SK-N-SH treated with all-trans-retinoic acid at 6 μM for 48 hours (cell line): ENCODE measurements at regions not wholly inside any gene's neighbourhood (a gene's known extent, or its start where the extent isn't known, plus 50 kb on each side); places are given as distances from the start of the nearest gene placed in this dataset.

ENCODE experiments used
- ATAC-seq: fragments of 200-7000 bp; cut with Tn5 transposase; 3 replicates; pipeline ENCODE4 v1.9.1; 2020; ENCODE audit warnings: mild to moderate bottlenecking, moderate library complexity
- ARNTL ChIP-seq: fragments of 450-650 bp; formaldehyde crosslinking; IDR thresholded peaks from 2 replicates; pipeline ENCODE4 v1.5.0; 2020; ENCODE audit warnings: low read depth, mild to moderate bottlenecking, moderate library complexity, borderline replicate concordance
- BACH2 ChIP-seq: fragments of 250-450 bp; sonication (Bioruptor Pico); IDR thresholded peaks from 2 replicates; pipeline ENCODE4 v1.9.0; 2021; ENCODE audit warnings: mild to moderate bottlenecking, borderline replicate concordance
- ESRRG ChIP-seq: fragments of 250-450 bp; sonication (Bioruptor Pico); IDR thresholded peaks from 2 replicates; pipeline ENCODE4 v1.6.1; 2021; ENCODE audit warnings: mild to moderate bottlenecking
- GLIS3 ChIP-seq: fragments of 250-450 bp; sonication (Bioruptor Pico); IDR thresholded peaks from 2 replicates; pipeline ENCODE4 v1.5.0; 2020; ENCODE audit warnings: mild to moderate bottlenecking, moderate library complexity
- ISL1 ChIP-seq: fragments of 250-450 bp; sonication (Bioruptor Pico); IDR thresholded peaks from 2 replicates; pipeline ENCODE4 v2.1.2; 2022; ENCODE audit warnings: mild to moderate bottlenecking, moderate library complexity
- OSR1 ChIP-seq: fragments of 250-450 bp; sonication (Bioruptor Pico); IDR thresholded peaks from 2 replicates; pipeline ENCODE4 v1.8.0; 2022; ENCODE audit warnings: moderate library complexity, mild to moderate bottlenecking, inconsistent platforms
- PPARA ChIP-seq: fragments of 250-450 bp; sonication (Bioruptor Pico); IDR thresholded peaks from 2 replicates; pipeline ENCODE4 v1.5.0; 2020; ENCODE audit warnings: mild to moderate bottlenecking, borderline replicate concordance
- RARB ChIP-seq: fragments of 250-450 bp; sonication (Bioruptor Pico); IDR thresholded peaks from 2 replicates; pipeline ENCODE4 v1.8.0; 2021; ENCODE audit warnings: mild to moderate bottlenecking, moderate library complexity
- SNAI2 ChIP-seq: fragments of 250-450 bp; sonication (Bioruptor Pico); IDR thresholded peaks from 2 replicates; pipeline ENCODE4 v1.5.0; 2020; ENCODE audit warnings: mild to moderate bottlenecking, moderate library complexity
- TCF4 ChIP-seq: fragments of 250-450 bp; sonication (Bioruptor Pico); IDR thresholded peaks from 2 replicates; pipeline ENCODE4 v1.8.0; 2021; ENCODE audit warnings: mild to moderate bottlenecking, moderate library complexity, borderline replicate concordance
- TOX ChIP-seq: fragments of 250-450 bp; sonication (Bioruptor Pico); IDR thresholded peaks from 2 replicates; pipeline ENCODE4 v1.8.0; 2021; ENCODE audit warnings: mild to moderate bottlenecking, moderate library complexity, borderline replicate concordance
- ZC3H10 ChIP-seq: fragments of 250-450 bp; sonication (Bioruptor Pico); IDR thresholded peaks from 2 replicates; pipeline ENCODE4 v1.5.1; 2021; ENCODE audit warnings: mild to moderate bottlenecking, moderate library complexity
- ZFP3 ChIP-seq: fragments of 250-450 bp; sonication (Bioruptor Pico); IDR thresholded peaks from 2 replicates; pipeline ENCODE4 v1.5.0; 2020; ENCODE audit warnings: mild to moderate bottlenecking, moderate library complexity
- ZFP30 ChIP-seq: fragments of 450-650 bp; formaldehyde crosslinking; IDR thresholded peaks from 2 replicates; pipeline ENCODE4 v1.5.0; 2022; ENCODE audit warnings: mild to moderate bottlenecking, moderate library complexity
- ZNF565 ChIP-seq: fragments of 450-650 bp; formaldehyde crosslinking; conservative IDR thresholded peaks from 2 replicates; pipeline ENCODE4 v1.5.0; 2020; ENCODE audit warnings: low read depth, mild to moderate bottlenecking, moderate library complexity
- ZNF70 ChIP-seq: fragments of 450-650 bp; formaldehyde crosslinking; IDR thresholded peaks from 2 replicates; pipeline ENCODE4 v1.5.0; 2020; ENCODE audit warnings: mild to moderate bottlenecking, moderate library complexity
- ZNF8 ChIP-seq: fragments of 450-650 bp; formaldehyde crosslinking; IDR thresholded peaks from 2 replicates; pipeline ENCODE4 v1.5.0; 2020; ENCODE audit warnings: mild to moderate bottlenecking, moderate library complexity
- TF ChIP-seq, protein P1 (sequence below): fragments of 250-450 bp; sonication (Bioruptor Pico); IDR thresholded peaks from 2 replicates; pipeline ENCODE4 v1.5.0; 2020; ENCODE audit warnings: mild to moderate bottlenecking, moderate library complexity
- TF ChIP-seq, protein P2 (sequence below): fragments of 250-450 bp; sonication (Bioruptor Pico); IDR thresholded peaks from 2 replicates; pipeline ENCODE4 v1.8.0; 2021; ENCODE audit warnings: low read depth, mild to moderate bottlenecking, moderate library complexity, borderline replicate concordance
- TF ChIP-seq, protein P3 (sequence below): fragments of 250-450 bp; sonication (Bioruptor Pico); IDR thresholded peaks from 2 replicates; pipeline ENCODE4 v1.5.1; 2021; ENCODE audit warnings: mild to moderate bottlenecking, moderate library complexity
- TF ChIP-seq, protein P4 (sequence below): fragments of 250-450 bp; sonication (Bioruptor Pico); IDR thresholded peaks from 2 replicates; pipeline ENCODE4 v1.8.0; 2020; ENCODE audit warnings: mild to moderate bottlenecking, moderate library complexity, borderline replicate concordance
- TF ChIP-seq, protein P5 (sequence below): fragments of 250-450 bp; sonication (Bioruptor Pico); IDR thresholded peaks from 2 replicates; pipeline ENCODE4 v1.5.1; 2020; ENCODE audit warnings: low read depth, mild to moderate bottlenecking, moderate library complexity

DNA sequence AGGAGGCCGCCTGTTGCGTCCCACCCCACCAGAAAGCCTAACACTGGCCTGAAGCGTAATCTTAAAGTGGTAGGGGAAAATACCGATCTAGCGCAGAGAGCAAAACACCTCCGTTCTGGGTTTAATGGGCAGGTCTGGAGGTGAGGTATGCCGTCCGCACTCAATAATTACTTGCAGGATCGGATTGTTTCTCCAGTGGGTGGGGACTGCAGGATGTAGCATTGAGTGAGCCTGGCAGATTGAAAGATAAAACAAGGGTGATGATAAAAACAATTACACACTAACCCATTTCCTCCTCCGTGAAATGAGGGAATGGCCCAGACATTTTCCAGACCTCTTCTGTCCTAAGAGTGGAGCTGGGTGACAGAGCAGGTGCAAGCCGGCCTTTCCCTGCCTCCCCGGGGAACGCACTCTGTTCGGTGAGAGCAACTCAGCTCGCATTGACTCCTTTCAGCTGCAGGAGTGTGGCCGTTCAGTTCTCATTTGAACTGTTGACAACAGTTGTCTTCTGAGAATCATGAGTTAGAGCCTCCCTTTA is 110.2 kb upstream of the DOCK9 start:
- peak; percentile 54 for ATAC-seq
- TF ChIP-seq ARNTL (CRISPR knock-in tag) = no peak
- TF ChIP-seq ESRRG (CRISPR knock-in tag) = no peak
- TF ChIP-seq ZNF8 = no peak
- TF ChIP-seq, protein P1, sequence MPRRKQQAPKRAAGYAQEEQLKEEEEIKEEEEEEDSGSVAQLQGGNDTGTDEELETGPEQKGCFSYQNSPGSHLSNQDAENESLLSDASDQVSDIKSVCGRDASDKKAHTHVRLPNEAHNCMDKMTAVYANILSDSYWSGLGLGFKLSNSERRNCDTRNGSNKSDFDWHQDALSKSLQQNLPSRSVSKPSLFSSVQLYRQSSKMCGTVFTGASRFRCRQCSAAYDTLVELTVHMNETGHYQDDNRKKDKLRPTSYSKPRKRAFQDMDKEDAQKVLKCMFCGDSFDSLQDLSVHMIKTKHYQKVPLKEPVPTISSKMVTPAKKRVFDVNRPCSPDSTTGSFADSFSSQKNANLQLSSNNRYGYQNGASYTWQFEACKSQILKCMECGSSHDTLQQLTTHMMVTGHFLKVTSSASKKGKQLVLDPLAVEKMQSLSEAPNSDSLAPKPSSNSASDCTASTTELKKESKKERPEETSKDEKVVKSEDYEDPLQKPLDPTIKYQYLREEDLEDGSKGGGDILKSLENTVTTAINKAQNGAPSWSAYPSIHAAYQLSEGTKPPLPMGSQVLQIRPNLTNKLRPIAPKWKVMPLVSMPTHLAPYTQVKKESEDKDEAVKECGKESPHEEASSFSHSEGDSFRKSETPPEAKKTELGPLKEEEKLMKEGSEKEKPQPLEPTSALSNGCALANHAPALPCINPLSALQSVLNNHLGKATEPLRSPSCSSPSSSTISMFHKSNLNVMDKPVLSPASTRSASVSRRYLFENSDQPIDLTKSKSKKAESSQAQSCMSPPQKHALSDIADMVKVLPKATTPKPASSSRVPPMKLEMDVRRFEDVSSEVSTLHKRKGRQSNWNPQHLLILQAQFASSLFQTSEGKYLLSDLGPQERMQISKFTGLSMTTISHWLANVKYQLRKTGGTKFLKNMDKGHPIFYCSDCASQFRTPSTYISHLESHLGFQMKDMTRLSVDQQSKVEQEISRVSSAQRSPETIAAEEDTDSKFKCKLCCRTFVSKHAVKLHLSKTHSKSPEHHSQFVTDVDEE (CRISPR knock-in tag) = no peak
- TF ChIP-seq, protein P2, sequence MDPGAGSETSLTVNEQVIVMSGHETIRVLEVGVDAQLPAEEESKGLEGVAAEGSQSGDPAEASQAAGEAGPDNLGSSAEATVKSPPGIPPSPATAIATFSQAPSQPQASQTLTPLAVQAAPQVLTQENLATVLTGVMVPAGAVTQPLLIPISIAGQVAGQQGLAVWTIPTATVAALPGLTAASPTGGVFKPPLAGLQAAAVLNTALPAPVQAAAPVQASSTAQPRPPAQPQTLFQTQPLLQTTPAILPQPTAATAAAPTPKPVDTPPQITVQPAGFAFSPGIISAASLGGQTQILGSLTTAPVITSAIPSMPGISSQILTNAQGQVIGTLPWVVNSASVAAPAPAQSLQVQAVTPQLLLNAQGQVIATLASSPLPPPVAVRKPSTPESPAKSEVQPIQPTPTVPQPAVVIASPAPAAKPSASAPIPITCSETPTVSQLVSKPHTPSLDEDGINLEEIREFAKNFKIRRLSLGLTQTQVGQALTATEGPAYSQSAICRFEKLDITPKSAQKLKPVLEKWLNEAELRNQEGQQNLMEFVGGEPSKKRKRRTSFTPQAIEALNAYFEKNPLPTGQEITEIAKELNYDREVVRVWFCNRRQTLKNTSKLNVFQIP (CRISPR knock-in tag) = no peak
- TF ChIP-seq, protein P3, sequence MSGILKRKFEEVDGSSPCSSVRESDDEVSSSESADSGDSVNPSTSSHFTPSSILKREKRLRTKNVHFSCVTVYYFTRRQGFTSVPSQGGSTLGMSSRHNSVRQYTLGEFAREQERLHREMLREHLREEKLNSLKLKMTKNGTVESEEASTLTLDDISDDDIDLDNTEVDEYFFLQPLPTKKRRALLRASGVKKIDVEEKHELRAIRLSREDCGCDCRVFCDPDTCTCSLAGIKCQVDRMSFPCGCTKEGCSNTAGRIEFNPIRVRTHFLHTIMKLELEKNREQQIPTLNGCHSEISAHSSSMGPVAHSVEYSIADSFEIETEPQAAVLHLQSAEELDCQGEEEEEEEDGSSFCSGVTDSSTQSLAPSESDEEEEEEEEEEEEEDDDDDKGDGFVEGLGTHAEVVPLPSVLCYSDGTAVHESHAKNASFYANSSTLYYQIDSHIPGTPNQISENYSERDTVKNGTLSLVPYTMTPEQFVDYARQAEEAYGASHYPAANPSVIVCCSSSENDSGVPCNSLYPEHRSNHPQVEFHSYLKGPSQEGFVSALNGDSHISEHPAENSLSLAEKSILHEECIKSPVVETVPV = no peak
- TF ChIP-seq ZFP30 = no peak
- no peak for TF ChIP-seq TCF4 (CRISPR knock-in tag)
- TF ChIP-seq, protein P4, sequence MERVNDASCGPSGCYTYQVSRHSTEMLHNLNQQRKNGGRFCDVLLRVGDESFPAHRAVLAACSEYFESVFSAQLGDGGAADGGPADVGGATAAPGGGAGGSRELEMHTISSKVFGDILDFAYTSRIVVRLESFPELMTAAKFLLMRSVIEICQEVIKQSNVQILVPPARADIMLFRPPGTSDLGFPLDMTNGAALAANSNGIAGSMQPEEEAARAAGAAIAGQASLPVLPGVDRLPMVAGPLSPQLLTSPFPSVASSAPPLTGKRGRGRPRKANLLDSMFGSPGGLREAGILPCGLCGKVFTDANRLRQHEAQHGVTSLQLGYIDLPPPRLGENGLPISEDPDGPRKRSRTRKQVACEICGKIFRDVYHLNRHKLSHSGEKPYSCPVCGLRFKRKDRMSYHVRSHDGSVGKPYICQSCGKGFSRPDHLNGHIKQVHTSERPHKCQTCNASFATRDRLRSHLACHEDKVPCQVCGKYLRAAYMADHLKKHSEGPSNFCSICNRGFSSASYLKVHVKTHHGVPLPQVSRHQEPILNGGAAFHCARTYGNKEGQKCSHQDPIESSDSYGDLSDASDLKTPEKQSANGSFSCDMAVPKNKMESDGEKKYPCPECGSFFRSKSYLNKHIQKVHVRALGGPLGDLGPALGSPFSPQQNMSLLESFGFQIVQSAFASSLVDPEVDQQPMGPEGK (CRISPR knock-in tag) = no peak
- TF ChIP-seq, protein P5, sequence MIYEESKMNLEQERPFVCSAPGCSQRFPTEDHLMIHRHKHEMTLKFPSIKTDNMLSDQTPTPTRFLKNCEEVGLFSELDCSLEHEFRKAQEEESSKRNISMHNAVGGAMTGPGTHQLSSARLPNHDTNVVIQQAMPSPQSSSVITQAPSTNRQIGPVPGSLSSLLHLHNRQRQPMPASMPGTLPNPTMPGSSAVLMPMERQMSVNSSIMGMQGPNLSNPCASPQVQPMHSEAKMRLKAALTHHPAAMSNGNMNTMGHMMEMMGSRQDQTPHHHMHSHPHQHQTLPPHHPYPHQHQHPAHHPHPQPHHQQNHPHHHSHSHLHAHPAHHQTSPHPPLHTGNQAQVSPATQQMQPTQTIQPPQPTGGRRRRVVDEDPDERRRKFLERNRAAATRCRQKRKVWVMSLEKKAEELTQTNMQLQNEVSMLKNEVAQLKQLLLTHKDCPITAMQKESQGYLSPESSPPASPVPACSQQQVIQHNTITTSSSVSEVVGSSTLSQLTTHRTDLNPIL (CRISPR knock-in tag) = no peak
- no peak for TF ChIP-seq PPARA
- no peak for TF ChIP-seq OSR1
- TF ChIP-seq ZFP3 (CRISPR knock-in tag) = no peak
- TF ChIP-seq ISL1 (CRISPR knock-in tag) = no peak
- no peak for TF ChIP-seq ZNF70
- no peak for TF ChIP-seq ZC3H10 (CRISPR knock-in tag)
- TF ChIP-seq, all 23 proteins: peak for 0

DNA sequence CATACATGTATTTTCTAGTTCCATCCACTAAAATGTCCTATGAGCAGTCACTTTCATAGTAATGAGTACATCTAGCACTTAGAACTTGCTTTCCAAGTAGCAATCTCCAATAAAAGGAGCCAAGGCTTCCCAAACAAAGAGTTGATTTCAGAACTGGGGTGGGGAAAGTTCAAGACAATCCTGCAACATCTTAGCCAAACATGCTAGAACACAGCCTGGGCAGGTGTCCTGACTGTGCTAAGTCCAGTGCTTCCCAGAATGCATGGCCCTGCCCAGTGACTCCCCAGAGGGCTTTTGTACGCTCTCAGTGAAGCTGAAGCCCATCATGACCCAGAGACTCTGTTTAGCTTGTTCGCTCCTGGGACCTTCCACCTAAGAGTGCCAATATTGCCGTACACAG is 106.7 kb upstream of the UBAC2 start:
- TF ChIP-seq RARB = no peak
- TF ChIP-seq ZNF565 = no peak
- TF ChIP-seq ARNTL (CRISPR knock-in tag) = no peak
- TF ChIP-seq, protein P4 (CRISPR knock-in tag) = no peak
- TF ChIP-seq TOX (CRISPR knock-in tag) = no peak
- TF ChIP-seq ZNF8 = no peak
- TF ChIP-seq ZNF70 = no peak
- no peak for TF ChIP-seq OSR1
- no peak for TF ChIP-seq GLIS3 (CRISPR knock-in tag)
- TF ChIP-seq, protein P1 (CRISPR knock-in tag) = no peak
- no peak for TF ChIP-seq SNAI2 (CRISPR knock-in tag)
- TF ChIP-seq, protein P3 = no peak
- TF ChIP-seq TCF4 (CRISPR knock-in tag) = no peak
- TF ChIP-seq, protein P5 (CRISPR knock-in tag) = no peak
- no peak for TF ChIP-seq BACH2 (CRISPR knock-in tag)
- no peak for TF ChIP-seq ZC3H10 (CRISPR knock-in tag)
- ATAC-seq = no peak
